SK-N-SH (cell line): ENCODE measurements at regions not wholly inside any gene's neighbourhood (a gene's known extent, or its start where the extent isn't known, plus 50 kb on each side); places are given as distances from the start of the nearest gene placed in this dataset.

Experiments used
- CTCF ChIA-PET: fragments of 300-600, 350-600 bp; formaldehyde crosslinking; extraction: SDS; loops from one replicate; lab custom pipeline; 2021; lab: Yijun Ruan, JAX
- POLR2A ChIA-PET: fragments of 350-600 bp; sonication (Branson Sonifier 250); formaldehyde crosslinking; extraction: SDS; loops from one replicate; lab custom pipeline; 2020; ENCODE audit warnings: antibody characterized with exemption, inconsistent platforms; lab: Yijun Ruan, JAX
- DNase-seq: peaks from one replicate; pipeline ENCODE4 v3.0.0; 2012
- H2AFZ ChIP-seq: fragments of 200-600 bp; sonication (generic); 2 replicates; pipeline ENCODE4 v1.8.1; 2016; ENCODE audit warnings: antibody characterized with exemption, mild to moderate bottlenecking, low read depth
- H3F3A ChIP-seq: fragments of 200-600 bp; sonication (generic); replicated peaks from 2 replicates; pipeline ENCODE3; 2016; ENCODE audit warnings: antibody characterized with exemption, mild to moderate bottlenecking; ENCODE audit not compliant: insufficient read depth
- H3K27ac ChIP-seq, 2 experiments: fragments of 200-500 bp in 1 of 2; fragments of 200-600 bp in 1 of 2; sonication (Bioruptor generic) in 1 of 2; sonication (generic), shearing (Covaris generic) in 1 of 2; 2 replicates each; pipeline versions ENCODE4 v1.5.1 to v1.6.1; 2014 to 2016; ENCODE audit warnings: low read depth in 2 of 2, inconsistent platforms in 1 of 2, low read length in 1 of 2, mild to moderate bottlenecking in 1 of 2, mixed read lengths in 1 of 2
- H3K27me3 ChIP-seq: fragments of 200-600 bp; sonication (generic), shearing (Covaris generic); 2 replicates; pipeline ENCODE4 v1.6.1; 2016; ENCODE audit warnings: mixed run types; ENCODE audit not compliant: insufficient read depth
- H3K36me3 ChIP-seq, 2 experiments: fragments of 200-500 bp in 1 of 2; fragments of 200-600 bp in 1 of 2; sonication (Bioruptor generic) in 1 of 2; sonication (generic) in 1 of 2; replicated peaks in 1 of 2; 2 replicates each; pipeline versions ENCODE3 to v1.5.1; 2014 to 2016; ENCODE audit warnings: low read length in 1 of 2, mild to moderate bottlenecking in 1 of 2; ENCODE audit not compliant: insufficient read depth in 2 of 2, control insufficient read depth in 1 of 2
- H3K4me1 ChIP-seq, 2 experiments: fragments of 200-500 bp in 1 of 2; fragments of 200-600 bp in 1 of 2; sonication (Bioruptor generic) in 1 of 2; sonication (generic), shearing (Covaris generic) in 1 of 2; 2 replicates each; pipeline versions ENCODE4 v1.5.1 to v1.6.1; 2014 to 2016; ENCODE audit warnings: low read depth in 1 of 2, low read length in 1 of 2, mixed run types in 1 of 2; ENCODE audit not compliant: insufficient read depth in 2 of 2, control insufficient read depth in 1 of 2
- H3K4me2 ChIP-seq: fragments of 200-600 bp; sonication (generic), shearing (Covaris generic); 2 replicates; pipeline ENCODE4 v1.6.1; 2017; ENCODE audit warnings: mixed run types
- H3K4me3 ChIP-seq, 2 experiments: fragments of 200-500 bp in 1 of 2; fragments of 200-600 bp in 1 of 2; sonication (Bioruptor generic) in 1 of 2; sonication (generic), shearing (Covaris generic) in 1 of 2; 2 replicates each; pipeline versions ENCODE4 v1.5.1 to v1.8.1; 2014 to 2016; ENCODE audit warnings: low read depth in 2 of 2, inconsistent platforms in 1 of 2, low read length in 1 of 2, mild to moderate bottlenecking in 1 of 2, mixed read lengths in 1 of 2, moderate library complexity in 1 of 2
- H3K79me2 ChIP-seq: fragments of 200-600 bp; sonication (generic); 2 replicates; pipeline ENCODE4 v1.8.1; 2017; ENCODE audit warnings: mild to moderate bottlenecking; ENCODE audit not compliant: insufficient read depth
- H3K9ac ChIP-seq: fragments of 200-600 bp; sonication (generic); 2 replicates; pipeline ENCODE4 v1.6.1; 2017; ENCODE audit warnings: mixed run types
- H3K9me2 ChIP-seq: fragments of 200-600 bp; sonication (generic); 2 replicates; pipeline ENCODE4 v1.6.1; 2017; ENCODE audit warnings: mixed run types
- H3K9me3 ChIP-seq: fragments of 200-600 bp; sonication (generic); 2 replicates; pipeline ENCODE4 v1.6.1; 2017; ENCODE audit warnings: mixed run types, mild to moderate bottlenecking, moderate library complexity
- H4K20me1 ChIP-seq: fragments of 200-600 bp; sonication (generic); 2 replicates; pipeline ENCODE4 v1.6.1; 2017; ENCODE audit warnings: mild to moderate bottlenecking, mixed run types; ENCODE audit not compliant: insufficient read depth
- CHD2 ChIP-seq: fragments of 150-350 bp; IDR thresholded peaks from 2 replicates; pipeline ENCODE4 v1.6.1; 2018; ENCODE audit warnings: low read length; ENCODE audit not compliant: partially characterized antibody
- ELF1 ChIP-seq: IDR thresholded peaks from 2 replicates; pipeline ENCODE4 v1.4.0; 2012
- FOSL2 ChIP-seq: IDR thresholded peaks from 2 replicates; pipeline ENCODE4 v1.4.0; 2012; ENCODE audit warnings: low read depth, mild to moderate bottlenecking, moderate library complexity, borderline replicate concordance
- FOXJ3 ChIP-seq: sonication (generic); formaldehyde crosslinking; IDR thresholded peaks from 2 replicates; pipeline ENCODE4 v1.5.1; 2020; ENCODE audit warnings: mild to moderate bottlenecking, missing genetic modification reagents
- GABPA ChIP-seq: IDR thresholded peaks from 2 replicates; pipeline ENCODE4 v1.4.0; 2012; ENCODE audit warnings: low read depth, mild to moderate bottlenecking
- GATA2 ChIP-seq: sonication (generic); formaldehyde crosslinking; IDR thresholded peaks from 2 replicates; pipeline ENCODE4 v1.5.0; 2020; ENCODE audit warnings: mild to moderate bottlenecking, missing genetic modification reagents
- RFX5 ChIP-seq: IDR thresholded peaks from 2 replicates; pipeline ENCODE4 v1.6.1; 2012; ENCODE audit warnings: mild to moderate bottlenecking, improper control_type of control experiment, low read length
- RXRA ChIP-seq: IDR thresholded peaks from 2 replicates; pipeline ENCODE4 v1.4.0; 2012; ENCODE audit warnings: low read depth, mild to moderate bottlenecking, borderline replicate concordance
- SMC3 ChIP-seq: IDR thresholded peaks from 2 replicates; pipeline ENCODE4 v1.6.1; 2012; ENCODE audit warnings: low read depth, low read length, improper control_type of control experiment
- TAF1 ChIP-seq: IDR thresholded peaks from 2 replicates; pipeline ENCODE4 v1.6.1; 2012; ENCODE audit warnings: low read depth, mild to moderate bottlenecking, low read length, moderate library complexity, borderline replicate concordance
- TCF12 ChIP-seq: IDR thresholded peaks from 2 replicates; pipeline ENCODE4 v1.4.0; 2012
- TEAD4 ChIP-seq: IDR thresholded peaks from 2 replicates; pipeline ENCODE4 v1.4.0; 2012; ENCODE audit warnings: mild to moderate bottlenecking, borderline replicate concordance; ENCODE audit not compliant: insufficient read depth
- YY1 ChIP-seq: IDR thresholded peaks from 2 replicates; pipeline ENCODE4 v1.4.0; 2012; ENCODE audit warnings: low read depth, mild to moderate bottlenecking
- WGBS: methylation state at CpG from one replicate; pipeline ENCODE4 v1.1.6; 2017; ENCODE audit warnings: low lambda C conversion rate; 5-methylcytosine and 5-hydroxymethylcytosine counted together
- TF ChIP-seq, protein P1 (sequence below): fragments of 150-350 bp; IDR thresholded peaks from 2 replicates; pipeline ENCODE4 v1.6.1; 2017; ENCODE audit warnings: antibody characterized with exemption, low read length, low read depth, borderline replicate concordance
- TF ChIP-seq, protein P2 (sequence below): fragments of 150-350 bp; IDR thresholded peaks from 2 replicates; pipeline ENCODE4 v1.6.1; 2016; ENCODE audit warnings: mild to moderate bottlenecking, low read depth, low read length
- TF ChIP-seq, protein P3 (sequence below): IDR thresholded peaks from 2 replicates; pipeline ENCODE4 v1.6.1; 2012; ENCODE audit warnings: mild to moderate bottlenecking, low read depth, low read length, moderate library complexity
- TF ChIP-seq, protein P4 (sequence below): IDR thresholded peaks from 2 replicates; pipeline ENCODE4; 2012
- TF ChIP-seq, protein P5 (sequence below): fragments of 200-600 bp; sonication (generic); IDR thresholded peaks from 2 replicates; pipeline ENCODE4 v1.6.1; 2017; ENCODE audit warnings: antibody characterized with exemption, mild to moderate bottlenecking, moderate library complexity

DNA sequence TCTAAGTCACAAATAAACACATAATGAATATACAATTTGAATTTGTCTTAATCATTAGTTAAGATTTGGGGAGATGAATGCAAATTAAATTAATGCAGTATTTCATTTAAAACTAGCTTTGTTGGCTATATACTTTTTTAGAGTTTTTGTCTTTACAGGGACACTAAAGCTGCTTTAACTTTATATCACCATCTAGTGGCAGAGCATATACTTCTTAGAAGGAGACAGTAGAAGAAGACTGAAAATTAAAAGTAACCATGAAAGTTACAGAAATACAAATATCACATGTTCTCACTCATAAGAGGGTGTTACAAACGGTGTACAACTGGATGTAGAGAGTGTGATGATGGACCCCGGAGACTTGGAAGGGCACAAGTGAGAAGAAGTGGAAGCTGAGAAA, 268.3 kb upstream of the NETO1 start:
- 0% methylated on average over 2 of the region's 2 CpGs for WGBS
- POLR2A ChIA-PET, result no interaction called here

GRCh38 chr18:73124175-73124574, 256.4 kb upstream of the NETO1 start:
- CTCF ChIA-PET, result interaction anchor here (1.7 kb wide), 1 partner anchor 12 kb away, joined by 8 read pairs; no protein-coding TSS in a partner anchor
- no peak for TF ChIP-seq YY1
- TF ChIP-seq RFX5, result no peak
- TF ChIP-seq RXRA, result no peak
- no peak for TF ChIP-seq FOXJ3 (CRISPR knock-in tag)
- no peak for TF ChIP-seq SMC3
- no peak for TF ChIP-seq TAF1
- TF ChIP-seq, protein P1, sequence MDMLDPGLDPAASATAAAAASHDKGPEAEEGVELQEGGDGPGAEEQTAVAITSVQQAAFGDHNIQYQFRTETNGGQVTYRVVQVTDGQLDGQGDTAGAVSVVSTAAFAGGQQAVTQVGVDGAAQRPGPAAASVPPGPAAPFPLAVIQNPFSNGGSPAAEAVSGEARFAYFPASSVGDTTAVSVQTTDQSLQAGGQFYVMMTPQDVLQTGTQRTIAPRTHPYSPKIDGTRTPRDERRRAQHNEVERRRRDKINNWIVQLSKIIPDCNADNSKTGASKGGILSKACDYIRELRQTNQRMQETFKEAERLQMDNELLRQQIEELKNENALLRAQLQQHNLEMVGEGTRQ, result no peak
- TF ChIP-seq, protein P2, sequence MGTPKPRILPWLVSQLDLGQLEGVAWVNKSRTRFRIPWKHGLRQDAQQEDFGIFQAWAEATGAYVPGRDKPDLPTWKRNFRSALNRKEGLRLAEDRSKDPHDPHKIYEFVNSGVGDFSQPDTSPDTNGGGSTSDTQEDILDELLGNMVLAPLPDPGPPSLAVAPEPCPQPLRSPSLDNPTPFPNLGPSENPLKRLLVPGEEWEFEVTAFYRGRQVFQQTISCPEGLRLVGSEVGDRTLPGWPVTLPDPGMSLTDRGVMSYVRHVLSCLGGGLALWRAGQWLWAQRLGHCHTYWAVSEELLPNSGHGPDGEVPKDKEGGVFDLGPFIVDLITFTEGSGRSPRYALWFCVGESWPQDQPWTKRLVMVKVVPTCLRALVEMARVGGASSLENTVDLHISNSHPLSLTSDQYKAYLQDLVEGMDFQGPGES, result no peak
- TF ChIP-seq FOSL2, result no peak
- no peak for TF ChIP-seq ELF1
- no peak for TF ChIP-seq GATA2 (CRISPR knock-in tag)
- TF ChIP-seq TEAD4, result no peak
- TF ChIP-seq GABPA, result no peak
- TF ChIP-seq TCF12, result no peak
- TF ChIP-seq, protein P3, sequence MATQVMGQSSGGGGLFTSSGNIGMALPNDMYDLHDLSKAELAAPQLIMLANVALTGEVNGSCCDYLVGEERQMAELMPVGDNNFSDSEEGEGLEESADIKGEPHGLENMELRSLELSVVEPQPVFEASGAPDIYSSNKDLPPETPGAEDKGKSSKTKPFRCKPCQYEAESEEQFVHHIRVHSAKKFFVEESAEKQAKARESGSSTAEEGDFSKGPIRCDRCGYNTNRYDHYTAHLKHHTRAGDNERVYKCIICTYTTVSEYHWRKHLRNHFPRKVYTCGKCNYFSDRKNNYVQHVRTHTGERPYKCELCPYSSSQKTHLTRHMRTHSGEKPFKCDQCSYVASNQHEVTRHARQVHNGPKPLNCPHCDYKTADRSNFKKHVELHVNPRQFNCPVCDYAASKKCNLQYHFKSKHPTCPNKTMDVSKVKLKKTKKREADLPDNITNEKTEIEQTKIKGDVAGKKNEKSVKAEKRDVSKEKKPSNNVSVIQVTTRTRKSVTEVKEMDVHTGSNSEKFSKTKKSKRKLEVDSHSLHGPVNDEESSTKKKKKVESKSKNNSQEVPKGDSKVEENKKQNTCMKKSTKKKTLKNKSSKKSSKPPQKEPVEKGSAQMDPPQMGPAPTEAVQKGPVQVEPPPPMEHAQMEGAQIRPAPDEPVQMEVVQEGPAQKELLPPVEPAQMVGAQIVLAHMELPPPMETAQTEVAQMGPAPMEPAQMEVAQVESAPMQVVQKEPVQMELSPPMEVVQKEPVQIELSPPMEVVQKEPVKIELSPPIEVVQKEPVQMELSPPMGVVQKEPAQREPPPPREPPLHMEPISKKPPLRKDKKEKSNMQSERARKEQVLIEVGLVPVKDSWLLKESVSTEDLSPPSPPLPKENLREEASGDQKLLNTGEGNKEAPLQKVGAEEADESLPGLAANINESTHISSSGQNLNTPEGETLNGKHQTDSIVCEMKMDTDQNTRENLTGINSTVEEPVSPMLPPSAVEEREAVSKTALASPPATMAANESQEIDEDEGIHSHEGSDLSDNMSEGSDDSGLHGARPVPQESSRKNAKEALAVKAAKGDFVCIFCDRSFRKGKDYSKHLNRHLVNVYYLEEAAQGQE, result no peak
- TF ChIP-seq CHD2, result no peak

More for the DNA sequence above, 268.3 kb upstream of the NETO1 start:
- no peak overlapping the region for H2AFZ ChIP-seq
- TF ChIP-seq, protein P4, sequence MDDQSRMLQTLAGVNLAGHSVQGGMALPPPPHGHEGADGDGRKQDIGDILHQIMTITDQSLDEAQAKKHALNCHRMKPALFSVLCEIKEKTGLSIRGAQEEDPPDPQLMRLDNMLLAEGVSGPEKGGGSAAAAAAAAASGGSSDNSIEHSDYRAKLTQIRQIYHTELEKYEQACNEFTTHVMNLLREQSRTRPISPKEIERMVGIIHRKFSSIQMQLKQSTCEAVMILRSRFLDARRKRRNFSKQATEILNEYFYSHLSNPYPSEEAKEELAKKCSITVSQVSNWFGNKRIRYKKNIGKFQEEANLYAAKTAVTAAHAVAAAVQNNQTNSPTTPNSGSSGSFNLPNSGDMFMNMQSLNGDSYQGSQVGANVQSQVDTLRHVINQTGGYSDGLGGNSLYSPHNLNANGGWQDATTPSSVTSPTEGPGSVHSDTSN, result no peak
- TF ChIP-seq, protein P5, sequence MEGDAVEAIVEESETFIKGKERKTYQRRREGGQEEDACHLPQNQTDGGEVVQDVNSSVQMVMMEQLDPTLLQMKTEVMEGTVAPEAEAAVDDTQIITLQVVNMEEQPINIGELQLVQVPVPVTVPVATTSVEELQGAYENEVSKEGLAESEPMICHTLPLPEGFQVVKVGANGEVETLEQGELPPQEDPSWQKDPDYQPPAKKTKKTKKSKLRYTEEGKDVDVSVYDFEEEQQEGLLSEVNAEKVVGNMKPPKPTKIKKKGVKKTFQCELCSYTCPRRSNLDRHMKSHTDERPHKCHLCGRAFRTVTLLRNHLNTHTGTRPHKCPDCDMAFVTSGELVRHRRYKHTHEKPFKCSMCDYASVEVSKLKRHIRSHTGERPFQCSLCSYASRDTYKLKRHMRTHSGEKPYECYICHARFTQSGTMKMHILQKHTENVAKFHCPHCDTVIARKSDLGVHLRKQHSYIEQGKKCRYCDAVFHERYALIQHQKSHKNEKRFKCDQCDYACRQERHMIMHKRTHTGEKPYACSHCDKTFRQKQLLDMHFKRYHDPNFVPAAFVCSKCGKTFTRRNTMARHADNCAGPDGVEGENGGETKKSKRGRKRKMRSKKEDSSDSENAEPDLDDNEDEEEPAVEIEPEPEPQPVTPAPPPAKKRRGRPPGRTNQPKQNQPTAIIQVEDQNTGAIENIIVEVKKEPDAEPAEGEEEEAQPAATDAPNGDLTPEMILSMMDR, result peak; percentile 43; the same call in 1 of the 2 replicates
- no peaks in the 10 kb centered on the region for H4K20me1 ChIP-seq
- CTCF ChIA-PET, result interaction anchor here (1.1 to 2.0 kb wide), 4 partner anchors 13 to 435 kb away, joined by 3 to 8 read pairs (median 4); no protein-coding TSS in a partner anchor
- no peak overlapping the region for H3K9ac ChIP-seq
- no peaks in the 10 kb centered on the region for H3F3A ChIP-seq
- no peak overlapping the region for H3K27ac ChIP-seq
- no peak for DNase-seq
- H3K9me3 ChIP-seq, result no peaks in the 10 kb centered on the region
- no peaks in the 10 kb centered on the region for H3K9me2 ChIP-seq
- H3K79me2 ChIP-seq, result no peaks in the 10 kb centered on the region
- no peak overlapping the region for H3K4me2 ChIP-seq
- no peaks in the 10 kb centered on the region for H3K36me3 ChIP-seq
- H3K4me1 ChIP-seq, result no peaks in the 10 kb centered on the region
- H3K27me3 ChIP-seq, result peaks cover 12% of the 10 kb centered on the region; the same call in 1 of the 2 replicates
- no peak overlapping the region for H3K4me3 ChIP-seq

More at GRCh38 chr18:73124175-73124574, 256.4 kb upstream of the NETO1 start:
- 7% methylated on average over 2 of the region's 2 CpGs for WGBS
- Histone ChIP-seq H3K9me2 (no peaks in the 10 kb centered on the region), H3K4me2 (no peak overlapping the region), H3F3A (no peaks in the 10 kb centered on the region), H2AFZ (no peak overlapping the region), H4K20me1 (no peaks in the 10 kb centered on the region), H3K4me3 (no peak overlapping the region), H3K4me1 (no peaks in the 10 kb centered on the region), H3K36me3 (no peaks in the 10 kb centered on the region), H3K27me3 (peaks cover 4% of the 10 kb centered on the region; the same call in 1 of the 2 replicates), H3K9me3 (no peaks in the 10 kb centered on the region), H3K9ac (no peak overlapping the region), H3K27ac (no peak overlapping the region), H3K79me2 (no peaks in the 10 kb centered on the region)
- no peak for DNase-seq
- POLR2A ChIA-PET, result no interaction called here
